Hematopoietic multipotent progenitor cell treated with erythropoietin and hydrocortisone succinate and interleukin-3 and kit ligand, for 4 days (in vitro differentiated cells): ENCODE measurements at regions not wholly inside any gene's neighbourhood (a gene's known extent, or its start where the extent isn't known, plus 50 kb on each side); places are given as distances from the start of the nearest gene placed in this dataset.
"Not testable (repeated sequence)": the region's sequence is repeated elsewhere in the genome, so short reads cannot be mapped to it uniquely, and the experiment has no call there.

Experiments
- DNase-seq: peaks from one replicate; pipeline ENCODE4 v3.0.0-alpha.2; 2015

GRCh38 chr5:34452170-34452828 lies 203.8 kb upstream of the RAI14 start:
- no peak for DNase-seq

- no peak for DNase-seq
Measured at GRCh38 chr5:34455098-34455497, 201.0 kb upstream of the RAI14 start.

GRCh38 chr5:34459908-34460307 lies 196.2 kb upstream of the RAI14 start:
- DNase-seq: no peak

- DNase-seq: no peak
Measured at GRCh38 chr5:34460496-34460895, 195.6 kb upstream of the RAI14 start.

GRCh38 chr5:34464829-34465228 lies 191.3 kb upstream of the RAI14 start:
- DNase-seq: no peak

GRCh38 chr5:34465301-34465700 lies 190.8 kb upstream of the RAI14 start:
- DNase-seq: peak; percentile 79

- not testable (repeated sequence) for DNase-seq
Measured at GRCh38 chr5:34466519-34467388, 189.4 kb upstream of the RAI14 start.

- DNase-seq: no peak
Measured at GRCh38 chr5:34467436-34467835, 188.7 kb upstream of the RAI14 start.

GRCh38 chr5:34467984-34468383 lies 188.1 kb upstream of the RAI14 start:
- DNase-seq: not testable (repeated sequence)

GRCh38 chr5:34469971-34470370 lies 186.2 kb upstream of the RAI14 start:
- DNase-seq: no peak

- DNase-seq: peak; percentile 68
Measured at GRCh38 chr5:34474573-34475021, 181.5 kb upstream of the RAI14 start.

GRCh38 chr5:34475249-34475966 lies 180.7 kb upstream of the RAI14 start:
- no peak for DNase-seq

GRCh38 chr5:34476941-34477565 lies 179.1 kb upstream of the RAI14 start:
- no peak for DNase-seq

GRCh38 chr5:34480810-34481528 lies 175.2 kb upstream of the RAI14 start:
- DNase-seq: no peak

- no peak for DNase-seq
Measured at GRCh38 chr5:34483442-34484033, 172.6 kb upstream of the RAI14 start.

- DNase-seq: no peak
Measured at GRCh38 chr5:34484216-34484920, 171.8 kb upstream of the RAI14 start.

- DNase-seq: no peak
Measured at GRCh38 chr5:34485768-34486030, 170.4 kb upstream of the RAI14 start.

GRCh38 chr5:34486160-34486848 lies 169.8 kb upstream of the RAI14 start:
- peak; percentile 83 for DNase-seq

GRCh38 chr5:34486849-34487158 lies 169.3 kb upstream of the RAI14 start:
- DNase-seq: no peak

- DNase-seq: no peak
Measured at GRCh38 chr5:34487159-34487879, 168.8 kb upstream of the RAI14 start.
